ENCODE measurements at regions not wholly inside any gene's neighbourhood (a gene's known extent, or its start where the extent isn't known, plus 50 kb on each side); places are given as distances from the start of the nearest gene placed in this dataset.

- no peak overlapping the region for H2AFZ ChIP-seq (ENCODE audit: insufficient read depth, low read depth, low read length, poor library complexity, severe bottlenecking)
- no peak for TF ChIP-seq CTCF (IDR thresholded peaks at IDR 0.05)
- H3K4me3 Mint-ChIP-seq, result no peak overlapping the region
- H3K27ac Mint-ChIP-seq, result peak overlapping the region in 2 of 7 donors; percentile 3 to 33
- no peaks in the 10 kb centered on the region for H3K4me1 ChIP-seq (ENCODE audit: control insufficient read depth in 1 of 2, insufficient read depth in 2 of 2, low read length in 2 of 2)
- H3K79me2 ChIP-seq (ENCODE audit: insufficient read depth, low read length), result no peaks in the 10 kb centered on the region
- H3K27me3 Mint-ChIP-seq (ENCODE audit: low read depth in 3 of 3), result peaks cover 1 to 5% (median 5%) of the 10 kb centered on the region in 3 donors
- no peaks in the 10 kb centered on the region for H3K36me3 Mint-ChIP-seq
- H3K4me3 ChIP-seq (replicated peaks in 1 of 3; ENCODE audit: low read depth in 2 of 3, low read length in 3 of 3), result no peak overlapping the region
- intact Hi-C loops (cut with micrococcal nuclease), result loop anchor here in 1 of 2 donors (10.0 kb wide), 1 partner anchor 243 kb away; no protein-coding TSS in a partner anchor
- no CpG with 5 or more reads among the region's 3 CpGs for WGBS (ENCODE audit: insufficient coverage)
- peaks cover 0 to 13% of the 10 kb centered on the region in 2 donors for H3K27me3 ChIP-seq (ENCODE audit: control insufficient read depth in 2 of 2, insufficient read depth in 2 of 2, low read length in 2 of 2)
- H3K9me3 ChIP-seq (replicated peaks in 1 of 2; ENCODE audit: control insufficient read depth in 1 of 2, insufficient read depth in 1 of 2, low read length in 2 of 2), result no peaks in the 10 kb centered on the region
- no peak overlapping the region for H3K9ac ChIP-seq (ENCODE audit: insufficient read depth, low read length, poor library complexity, severe bottlenecking)
- no peak overlapping the region for H3K27ac ChIP-seq (ENCODE audit: low read depth in 1 of 2, low read length in 2 of 2)
- DNase-seq, result peak in 1 of 3 donors; percentile 12
- peaks cover 0 to 7% (median 0%) of the 10 kb centered on the region in 7 donors for H3K9me3 Mint-ChIP-seq
- no peaks in the 10 kb centered on the region for H4K20me1 ChIP-seq (ENCODE audit: insufficient read depth, low read length)
- no peak overlapping the region for H3K4me2 ChIP-seq (replicated peaks; ENCODE audit: extremely low read depth, low read length, poor library complexity, severe bottlenecking)
- no peaks in the 10 kb centered on the region for H3K4me1 Mint-ChIP-seq
- H3K36me3 ChIP-seq (replicated peaks in 1 of 2; ENCODE audit: control insufficient read depth in 1 of 2, insufficient read depth in 2 of 2, low read length in 2 of 2), result no peaks in the 10 kb centered on the region
Observed at GRCh38 chrX:40871385-40872082, 136.2 kb upstream of the MED14 start.

GRCh38 chrX:40872351-40872750 is 137.0 kb upstream of the MED14 start:
- intact Hi-C loops (cut with micrococcal nuclease), result loop anchor here in 1 of 2 donors (10.0 kb wide), 1 partner anchor 242 kb away; no protein-coding TSS in a partner anchor
- no peak for TF ChIP-seq CTCF (IDR thresholded peaks at IDR 0.05)
- Histone ChIP-seq H3K79me2 (ENCODE audit: insufficient read depth, low read length) (no peaks in the 10 kb centered on the region), H3K9me3 (replicated peaks in 1 of 2; ENCODE audit: control insufficient read depth in 1 of 2, insufficient read depth in 1 of 2, low read length in 2 of 2) (no peaks in the 10 kb centered on the region), H3K4me3 (replicated peaks in 1 of 3; ENCODE audit: low read depth in 2 of 3, low read length in 3 of 3) (no peak overlapping the region), H3K4me1 (ENCODE audit: control insufficient read depth in 1 of 2, insufficient read depth in 2 of 2, low read length in 2 of 2) (no peaks in the 10 kb centered on the region), H3K9ac (ENCODE audit: insufficient read depth, low read length, poor library complexity, severe bottlenecking) (no peak overlapping the region), H3K4me2 (replicated peaks; ENCODE audit: extremely low read depth, low read length, poor library complexity, severe bottlenecking) (no peak overlapping the region), H4K20me1 (ENCODE audit: insufficient read depth, low read length) (no peaks in the 10 kb centered on the region), H2AFZ (ENCODE audit: insufficient read depth, low read depth, low read length, poor library complexity, severe bottlenecking) (no peak overlapping the region), H3K27me3 (ENCODE audit: control insufficient read depth in 2 of 2, insufficient read depth in 2 of 2, low read length in 2 of 2) (peaks cover 0 to 10% of the 10 kb centered on the region in 2 donors), H3K36me3 (replicated peaks in 1 of 2; ENCODE audit: control insufficient read depth in 1 of 2, insufficient read depth in 2 of 2, low read length in 2 of 2) (no peaks in the 10 kb centered on the region), H3K27ac (ENCODE audit: low read depth in 1 of 2, low read length in 2 of 2) (no peak overlapping the region)
- Mint-ChIP-seq H3K27me3 (ENCODE audit: low read depth in 3 of 3) (peaks cover 1 to 3% (median 1%) of the 10 kb centered on the region in 3 donors), H3K4me1 (no peaks in the 10 kb centered on the region), H3K9me3 (peaks cover 0 to 7% (median 0%) of the 10 kb centered on the region in 7 donors), H3K27ac (no peak overlapping the region), H3K4me3 (no peak overlapping the region), H3K36me3 (no peaks in the 10 kb centered on the region)
- no peak for DNase-seq
- WGBS (ENCODE audit: insufficient coverage), result no CpG with 5 or more reads among the region's 1 CpG
